Rectal smooth muscle tissue (tissue), 1 donor: ENCODE measurements at regions not wholly inside any gene's neighbourhood (a gene's known extent, or its start where the extent isn't known, plus 50 kb on each side); places are given as distances from the start of the nearest gene placed in this dataset.
"Not testable (repeated sequence)": the region's sequence is repeated elsewhere in the genome, so short reads cannot be mapped to it uniquely, and the experiment has no call there.

ENCODE experiments used
- H3K27ac ChIP-seq: one replicate; pipeline ENCODE4 v1.7.0; 2013; ENCODE audit warnings: low read depth, low read length, inconsistent platforms
- H3K27me3 ChIP-seq: one replicate; pipeline ENCODE4 v1.7.0; 2013; ENCODE audit warnings: low read length; ENCODE audit not compliant: control insufficient read depth, insufficient read depth
- H3K36me3 ChIP-seq: one replicate; pipeline ENCODE4 v1.7.0; 2013; ENCODE audit warnings: low read length; ENCODE audit not compliant: control insufficient read depth, insufficient read depth
- H3K4me1 ChIP-seq: one replicate; pipeline ENCODE4 v1.7.0; 2013; ENCODE audit warnings: low read length; ENCODE audit not compliant: control insufficient read depth, insufficient read depth
- H3K4me3 ChIP-seq: one replicate; pipeline ENCODE4 v1.7.0; 2013; ENCODE audit warnings: low read length
- H3K9ac ChIP-seq: one replicate; pipeline ENCODE4 v1.7.0; 2013; ENCODE audit warnings: low read length

- H3K9ac ChIP-seq, result no peak overlapping the region
- H3K4me3 ChIP-seq, result no peak overlapping the region
- H3K27ac ChIP-seq, result no peak overlapping the region
- H3K4me1 ChIP-seq, result no peaks in the 10 kb centered on the region
- H3K27me3 ChIP-seq, result no peaks in the 10 kb centered on the region
- H3K36me3 ChIP-seq, result no peaks in the 10 kb centered on the region
Measured at GRCh38 chr12:41681898-41682297, 462.8 kb downstream of the GXYLT1 start.

GRCh38 chr12:41680155-41680554 is 464.5 kb downstream of the GXYLT1 start:
- Histone ChIP-seq H3K9ac (no peak overlapping the region), H3K27ac (no peak overlapping the region), H3K4me3 (no peak overlapping the region), H3K36me3 (no peaks in the 10 kb centered on the region), H3K27me3 (no peaks in the 10 kb centered on the region), H3K4me1 (no peaks in the 10 kb centered on the region)

- Histone ChIP-seq H3K27ac (no peak overlapping the region), H3K4me1 (no peaks in the 10 kb centered on the region), H3K9ac (no peak overlapping the region), H3K27me3 (no peaks in the 10 kb centered on the region), H3K36me3 (no peaks in the 10 kb centered on the region), H3K4me3 (no peak overlapping the region)
Measured at GRCh38 chr12:41663598-41664265, 475.6 kb downstream of the PDZRN4 start.

GRCh38 chr12:41661141-41661765 is 473.1 kb downstream of the PDZRN4 start:
- Histone ChIP-seq H3K4me1 (no peaks in the 10 kb centered on the region), H3K4me3 (no peak overlapping the region), H3K27ac (no peak overlapping the region), H3K27me3 (no peaks in the 10 kb centered on the region), H3K9ac (no peak overlapping the region), H3K36me3 (no peaks in the 10 kb centered on the region)

GRCh38 chr12:41656454-41656853 is 468.3 kb downstream of the PDZRN4 start:
- Histone ChIP-seq H3K27me3 (no peaks in the 10 kb centered on the region), H3K4me1 (no peaks in the 10 kb centered on the region), H3K36me3 (no peaks in the 10 kb centered on the region), H3K27ac (no peak overlapping the region), H3K4me3 (no peak overlapping the region), H3K9ac (no peak overlapping the region)

- H3K9ac ChIP-seq, result no peak overlapping the region
- no peak overlapping the region for H3K27ac ChIP-seq
- no peaks in the 10 kb centered on the region for H3K4me1 ChIP-seq
- no peak overlapping the region for H3K4me3 ChIP-seq
- H3K27me3 ChIP-seq, result no peaks in the 10 kb centered on the region
- H3K36me3 ChIP-seq, result no peaks in the 10 kb centered on the region
Measured at GRCh38 chr12:41653386-41654326, 465.5 kb downstream of the PDZRN4 start.

- Histone ChIP-seq H3K4me1 (no peaks in the 10 kb centered on the region), H3K4me3 (no peak overlapping the region), H3K27ac (no peak overlapping the region), H3K27me3 (no peaks in the 10 kb centered on the region), H3K9ac (no peak overlapping the region), H3K36me3 (no peaks in the 10 kb centered on the region)
Measured at GRCh38 chr12:41652981-41653380, 464.9 kb downstream of the PDZRN4 start.

GRCh38 chr12:41645624-41646023 is 457.5 kb downstream of the PDZRN4 start:
- H3K27ac ChIP-seq, result no peak overlapping the region

GRCh38 chr12:41642808-41643207 is 454.7 kb downstream of the PDZRN4 start:
- H3K36me3 ChIP-seq, H3K27ac ChIP-seq, H3K27me3 ChIP-seq, H3K4me3 ChIP-seq, H3K9ac ChIP-seq, H3K4me1 ChIP-seq: not testable (repeated sequence)

More at GRCh38 chr12:41645624-41646023, 457.5 kb downstream of the PDZRN4 start:
- Histone ChIP-seq H3K9ac (no peak overlapping the region), H3K36me3 (no peaks in the 10 kb centered on the region), H3K4me3 (no peak overlapping the region), H3K27me3 (no peaks in the 10 kb centered on the region), H3K4me1 (no peaks in the 10 kb centered on the region)

- Histone ChIP-seq H3K4me3 (no peak overlapping the region), H3K36me3 (no peaks in the 10 kb centered on the region), H3K27ac (no peak overlapping the region), H3K27me3 (no peaks in the 10 kb centered on the region), H3K9ac (no peak overlapping the region), H3K4me1 (no peaks in the 10 kb centered on the region)
Measured at GRCh38 chr12:41636653-41637052, 448.5 kb downstream of the PDZRN4 start.

- Histone ChIP-seq H3K9ac (no peak overlapping the region), H3K36me3 (no peaks in the 10 kb centered on the region), H3K4me1 (no peaks in the 10 kb centered on the region), H3K27ac (no peak overlapping the region), H3K27me3 (no peaks in the 10 kb centered on the region), H3K4me3 (no peak overlapping the region)
Measured at GRCh38 chr12:41635626-41636364, 447.7 kb downstream of the PDZRN4 start.

- no peak overlapping the region for H3K4me3 ChIP-seq
- H3K9ac ChIP-seq, result no peak overlapping the region
- no peaks in the 10 kb centered on the region for H3K4me1 ChIP-seq
- H3K36me3 ChIP-seq, result no peaks in the 10 kb centered on the region
- H3K27me3 ChIP-seq, result no peaks in the 10 kb centered on the region
- H3K27ac ChIP-seq, result no peak overlapping the region
Measured at GRCh38 chr12:41634091-41634490, 446.0 kb downstream of the PDZRN4 start.
